Naive thymus-derived CD4-positive, alpha-beta T cell (primary cell): ENCODE measurements at regions not wholly inside any gene's neighbourhood (a gene's known extent, or its start where the extent isn't known, plus 50 kb on each side); places are given as distances from the start of the nearest gene placed in this dataset.
A peak's percentile ranks its signal among the peaks of the same experiment; 100 is the strongest.

ENCODE experiments used
- ATAC-seq: fragments of 150-1000 bp; cut with Tn5 transposase; 2 replicates; pipeline ENCODE4 v1.10.0; 2021; ENCODE audit warnings: mild to moderate bottlenecking, moderate library complexity
- CTCF ChIA-PET: fragments of 350-600 bp; sonication (Branson Sonifier 250); formaldehyde crosslinking; loops from one replicate; lab custom pipeline; 2021; ENCODE audit warnings: antibody characterized with exemption; lab: Charles Lee
- POLR2A ChIA-PET: fragments of 350-600 bp; sonication (Branson Sonifier 250); formaldehyde crosslinking; loops from one replicate; lab custom pipeline; 2021; ENCODE audit warnings: antibody characterized with exemption, inconsistent platforms; lab: Charles Lee
- DNase-seq, 9 donors: peaks; one replicate each; pipeline versions ENCODE4 v3.0.0 to v3.0.0-alpha.2; 2020 to 2022; ENCODE audit warnings: mixed read lengths in 1 of 9
- H3K27ac ChIP-seq: one replicate; pipeline ENCODE4 v1.7.0; 2013; ENCODE audit warnings: mild to moderate bottlenecking, low read depth, low read length, moderate library complexity
- H3K27me3 ChIP-seq, 2 donors: one replicate each; pipeline ENCODE4 v1.7.0; 2013; ENCODE audit warnings: low read length in 2 of 2, mild to moderate bottlenecking in 2 of 2, moderate library complexity in 2 of 2; ENCODE audit not compliant: control insufficient read depth in 2 of 2, insufficient read depth in 2 of 2
- H3K36me3 ChIP-seq, 3 experiments: 1 replicate in 2 of 3; 2 replicates in 1 of 3; pipeline ENCODE4 v1.7.0; 2013; ENCODE audit warnings: low read length in 3 of 3, mild to moderate bottlenecking in 3 of 3, moderate library complexity in 1 of 3; ENCODE audit not compliant: insufficient read depth in 3 of 3, control insufficient read depth in 2 of 3
- H3K4me1 ChIP-seq, 2 donors: one replicate each; pipeline ENCODE4 v1.7.0; 2013; ENCODE audit warnings: low read length in 2 of 2, mild to moderate bottlenecking in 2 of 2, moderate library complexity in 1 of 2; ENCODE audit not compliant: control insufficient read depth in 2 of 2, insufficient read depth in 2 of 2
- H3K4me3 ChIP-seq: 2 replicates; pipeline ENCODE4 v1.7.0; 2013; ENCODE audit warnings: mild to moderate bottlenecking, low read length
- H3K9me3 ChIP-seq, 3 experiments: 1 replicate in 2 of 3; 2 replicates in 1 of 3; pipeline ENCODE4 v1.7.0; 2013; ENCODE audit warnings: low read length in 3 of 3; ENCODE audit not compliant: control insufficient read depth in 2 of 3
- H3K27ac Mint-ChIP-seq, 9 donors: one replicate each; pipeline ENCODE4 v1.8.0; 2020 to 2022; ENCODE audit warnings: mixed read lengths in 9 of 9, mild to moderate bottlenecking in 8 of 9, moderate library complexity in 5 of 9, inconsistent platforms in 2 of 9
- H3K27me3 Mint-ChIP-seq, 5 donors: one replicate each; pipeline ENCODE4 v1.8.0; 2021 to 2022; ENCODE audit warnings: mixed read lengths in 5 of 5, mild to moderate bottlenecking in 1 of 5
- H3K36me3 Mint-ChIP-seq, 5 donors: one replicate each; pipeline ENCODE4 v1.8.0; 2020 to 2022; ENCODE audit warnings: mixed read lengths in 5 of 5, mild to moderate bottlenecking in 3 of 5, inconsistent platforms in 1 of 5
- H3K4me1 Mint-ChIP-seq, 7 donors: one replicate each; pipeline ENCODE4 v1.8.0; 2020 to 2022; ENCODE audit warnings: mixed read lengths in 7 of 7, mild to moderate bottlenecking in 3 of 7, inconsistent platforms in 1 of 7
- H3K4me3 Mint-ChIP-seq, 10 donors: one replicate each; pipeline ENCODE4 v1.8.0; 2020 to 2022; ENCODE audit warnings: mild to moderate bottlenecking in 10 of 10, mixed read lengths in 10 of 10, moderate library complexity in 6 of 10, inconsistent platforms in 2 of 10
- H3K9me3 Mint-ChIP-seq, 11 donors: one replicate each; pipeline ENCODE4 v1.8.0; 2020 to 2022; ENCODE audit warnings: mixed read lengths in 11 of 11, mild to moderate bottlenecking in 4 of 11, inconsistent platforms in 1 of 11, moderate library complexity in 1 of 11
- intact Hi-C, 2 donors: fragments of 100-400 bp; cut with micrococcal nuclease; formaldehyde crosslinking; loops; one replicate each; pipeline ENCODE4 v1.15.1; 2023

GRCh38 chr17:77072670-77073069 is 68.1 kb upstream of the SEC14L1 start:
- no peak overlapping the region for H3K27ac ChIP-seq
- no peaks in the 10 kb centered on the region for H3K36me3 ChIP-seq
- no peak for ATAC-seq

GRCh38 chr17:77074681-77075080 is 66.1 kb upstream of the SEC14L1 start:
- H3K9me3 ChIP-seq, result no peaks in the 10 kb centered on the region
- no peaks in the 10 kb centered on the region for H3K4me1 ChIP-seq
- no peak overlapping the region for H3K27ac ChIP-seq
- peaks cover 14 to 48% (median 24%) of the 10 kb centered on the region in 5 donors for H3K27me3 Mint-ChIP-seq
- no peaks in the 10 kb centered on the region for H3K36me3 Mint-ChIP-seq
- CTCF ChIA-PET, result no interaction called here
- no peaks in the 10 kb centered on the region for H3K27me3 ChIP-seq
- no peak overlapping the region for H3K4me3 Mint-ChIP-seq
- POLR2A ChIA-PET, result interaction anchor here (0.7 kb wide), 1 partner anchor 352 kb away, joined by 3 read pairs; no protein-coding TSS in a partner anchor
- no peak overlapping the region for H3K4me3 ChIP-seq
- ATAC-seq, result no peak
- H3K36me3 ChIP-seq, result no peaks in the 10 kb centered on the region
- H3K9me3 Mint-ChIP-seq, result no peaks in the 10 kb centered on the region
- DNase-seq, result no peak
- intact Hi-C loops, result no loop called here
- H3K4me1 Mint-ChIP-seq, result no peaks in the 10 kb centered on the region
- no peak overlapping the region for H3K27ac Mint-ChIP-seq

More at GRCh38 chr17:77072670-77073069, 68.1 kb upstream of the SEC14L1 start:
- DNase-seq, result no peak
- Mint-ChIP-seq H3K9me3 (no peaks in the 10 kb centered on the region), H3K27me3 (peaks cover 18 to 49% (median 29%) of the 10 kb centered on the region in 5 donors), H3K4me3 (no peak overlapping the region), H3K27ac (peak overlapping the region in 1 of 9 donors; percentile 30), H3K4me1 (no peaks in the 10 kb centered on the region), H3K36me3 (no peaks in the 10 kb centered on the region)
- Histone ChIP-seq H3K4me1 (no peaks in the 10 kb centered on the region), H3K9me3 (no peaks in the 10 kb centered on the region), H3K27me3 (no peaks in the 10 kb centered on the region), H3K4me3 (no peak overlapping the region)
- intact Hi-C loops, result no loop called here
- POLR2A ChIA-PET, result no interaction called here
- CTCF ChIA-PET, result interaction anchor here (1.5 kb wide), 1 partner anchor 205 kb away, joined by 5 read pairs; the partner anchor contains the start of gene MGAT5B

GRCh38 chr17:77076124-77076830 is 64.5 kb upstream of the SEC14L1 start:
- no peaks in the 10 kb centered on the region for H3K36me3 Mint-ChIP-seq
- H3K4me1 Mint-ChIP-seq, result no peaks in the 10 kb centered on the region
- intact Hi-C loops, result no loop called here
- no peak overlapping the region for H3K4me3 ChIP-seq
- ChIA-PET POLR2A (interaction anchor here (0.6 kb wide), 1 partner anchor 294 kb away, joined by 5 read pairs; no protein-coding TSS in a partner anchor), CTCF (interaction anchor here (0.7 to 0.8 kb wide), 2 partner anchors 9 to 1122 kb away, joined by 3 to 4 read pairs; no protein-coding TSS in a partner anchor)
- H3K4me3 Mint-ChIP-seq, result no peak overlapping the region
- peaks cover 14 to 47% (median 24%) of the 10 kb centered on the region in 5 donors for H3K27me3 Mint-ChIP-seq
- H3K36me3 ChIP-seq, result no peaks in the 10 kb centered on the region
- no peaks in the 10 kb centered on the region for H3K4me1 ChIP-seq
- H3K27ac ChIP-seq, result no peak overlapping the region
- DNase-seq, result no peak
- H3K9me3 Mint-ChIP-seq, result no peaks in the 10 kb centered on the region
- no peaks in the 10 kb centered on the region for H3K27me3 ChIP-seq
- H3K9me3 ChIP-seq, result no peaks in the 10 kb centered on the region
- H3K27ac Mint-ChIP-seq, result no peak overlapping the region
- ATAC-seq, result no peak

GRCh38 chr17:77083531-77083930 is 57.2 kb upstream of the SEC14L1 start:
- Mint-ChIP-seq H3K27me3 (peaks cover 0 to 14% (median 5%) of the 10 kb centered on the region in 5 donors), H3K27ac (no peak overlapping the region), H3K4me1 (peaks cover 9 to 23% (median 22%) of the 10 kb centered on the region in 7 donors), H3K9me3 (peaks cover 0 to 5% (median 0%) of the 10 kb centered on the region in 11 donors), H3K36me3 (peaks cover 0 to 5% (median 2%) of the 10 kb centered on the region in 5 donors), H3K4me3 (no peak overlapping the region)
- DNase-seq, result no peak
- ChIA-PET POLR2A (no interaction called here), CTCF (interaction anchor here (0.6 to 1.4 kb wide), 2 partner anchors 164 to 903 kb away, joined by 4 to 5 read pairs; no protein-coding TSS in a partner anchor)
- no peak overlapping the region for H3K27ac ChIP-seq
- H3K9me3 ChIP-seq, result no peaks in the 10 kb centered on the region
- ATAC-seq, result no peak
- intact Hi-C loops, result no loop called here
- H3K36me3 ChIP-seq, result no peaks in the 10 kb centered on the region
- no peak overlapping the region for H3K4me3 ChIP-seq
- H3K4me1 ChIP-seq, result peaks cover 15 to 19% of the 10 kb centered on the region in 2 donors
- H3K27me3 ChIP-seq, result no peaks in the 10 kb centered on the region

GRCh38 chr17:77085926-77086432 is 54.8 kb upstream of the SEC14L1 start:
- H3K4me1 Mint-ChIP-seq, result peaks cover 23 to 43% (median 39%) of the 10 kb centered on the region in 7 donors
- peak overlapping the region; percentile 52 to 83 (median 67) for H3K4me3 Mint-ChIP-seq
- ATAC-seq (no peak), DNase-seq (peak in 1 of 9 donors; percentile 25)
- Histone ChIP-seq H3K27ac (no peak overlapping the region), H3K4me3 (no peak overlapping the region), H3K27me3 (no peaks in the 10 kb centered on the region), H3K4me1 (peaks cover 23 to 24% of the 10 kb centered on the region in 2 donors), H3K9me3 (no peaks in the 10 kb centered on the region), H3K36me3 (peaks cover 0 to 6% (median 0%) of the 10 kb centered on the region in 3 experiments)
- H3K27ac Mint-ChIP-seq, result peak overlapping the region in 5 of 9 donors; percentile 42 to 59 (median 54)
- H3K36me3 Mint-ChIP-seq, result peaks cover 5 to 19% (median 11%) of the 10 kb centered on the region in 5 donors
- H3K27me3 Mint-ChIP-seq, result peaks cover 0 to 10% (median 5%) of the 10 kb centered on the region in 5 donors
- ChIA-PET CTCF (interaction anchor here (0.6 to 2.4 kb wide), 7 partner anchors 10 to 162 kb away, joined by 3 to 9 read pairs (median 3); partner anchors contain the start of gene SEC14L1), POLR2A (interaction anchor here (0.7 to 3.7 kb wide), 4 partner anchors 42 to 158 kb away, joined by 3 to 25 read pairs (median 4); partner anchors contain the start of gene SEC14L1)
- intact Hi-C loops, result loop anchor here (1.0 to 5.0 kb wide), 4 partner anchors 161 to 634 kb away; partner anchors contain the start of genes MFSD11 (in 1 of the 2), SRSF2 (in 1 of the 2) and UBE2O (in 1 of the 2)
- peaks cover 0 to 5% (median 0%) of the 10 kb centered on the region in 11 donors for H3K9me3 Mint-ChIP-seq

- H3K4me1 Mint-ChIP-seq, result peaks cover 23 to 48% (median 40%) of the 10 kb centered on the region in 7 donors
- H3K4me3 ChIP-seq, result no peak overlapping the region
- ATAC-seq (peak; percentile 62), DNase-seq (peak; percentile 41 to 88 (median 56))
- no peak overlapping the region for H3K27ac ChIP-seq
- H3K9me3 ChIP-seq, result no peaks in the 10 kb centered on the region
- H3K36me3 ChIP-seq, result peaks cover 0 to 11% (median 2%) of the 10 kb centered on the region in 3 experiments
- H3K9me3 Mint-ChIP-seq, result peaks cover 0 to 5% (median 0%) of the 10 kb centered on the region in 11 donors
- intact Hi-C loops, result loop anchor here (1.0 to 5.0 kb wide), 4 partner anchors 161 to 634 kb away; partner anchors contain the start of genes MFSD11 (in 1 of the 2), SRSF2 (in 1 of the 2) and UBE2O (in 1 of the 2)
- H3K36me3 Mint-ChIP-seq, result peaks cover 5 to 19% (median 11%) of the 10 kb centered on the region in 5 donors
- peaks cover 0 to 10% (median 5%) of the 10 kb centered on the region in 5 donors for H3K27me3 Mint-ChIP-seq
- H3K27me3 ChIP-seq, result no peaks in the 10 kb centered on the region
- H3K4me1 ChIP-seq, result peaks cover 23 to 24% of the 10 kb centered on the region in 2 donors
- peak overlapping the region; percentile 52 to 83 (median 67) for H3K4me3 Mint-ChIP-seq
- ChIA-PET POLR2A (interaction anchor here (0.7 to 3.7 kb wide), 3 partner anchors 42 to 95 kb away, joined by 3 to 25 read pairs (median 4); partner anchors contain the start of gene SEC14L1), CTCF (interaction anchor here (0.6 to 2.4 kb wide), 13 partner anchors 11 to 927 kb away, joined by 3 to 9 read pairs (median 3); partner anchors contain the start of gene SEC14L1)
- H3K27ac Mint-ChIP-seq, result peak overlapping the region in 5 of 9 donors; percentile 42 to 63 (median 54)
These were observed 54.2 kb upstream of the SEC14L1 start for GRCh38 chr17:77086433-77087010.
